DND-41 (cell line): ENCODE measurements at regions not wholly inside any gene's neighbourhood (a gene's known extent, or its start where the extent isn't known, plus 50 kb on each side); places are given as distances from the start of the nearest gene placed in this dataset.

Experiments used
- EZH2 ChIP-seq: IDR thresholded peaks from 3 replicates; pipeline ENCODE4 v1.6.1; 2012; ENCODE audit warnings: borderline replicate concordance, low read depth, mild to moderate bottlenecking, moderate library complexity, low read length, inconsistent platforms; ENCODE audit not compliant: severe bottlenecking
- TF ChIP-seq, protein P1 (sequence below): IDR thresholded peaks from 2 replicates; pipeline ENCODE4 v1.5.1; 2012; ENCODE audit warnings: borderline replicate concordance, low read length, moderate library complexity, mild to moderate bottlenecking; ENCODE audit not compliant: poor library complexity, severe bottlenecking; ENCODE audit errors: extremely low read depth

DNA sequence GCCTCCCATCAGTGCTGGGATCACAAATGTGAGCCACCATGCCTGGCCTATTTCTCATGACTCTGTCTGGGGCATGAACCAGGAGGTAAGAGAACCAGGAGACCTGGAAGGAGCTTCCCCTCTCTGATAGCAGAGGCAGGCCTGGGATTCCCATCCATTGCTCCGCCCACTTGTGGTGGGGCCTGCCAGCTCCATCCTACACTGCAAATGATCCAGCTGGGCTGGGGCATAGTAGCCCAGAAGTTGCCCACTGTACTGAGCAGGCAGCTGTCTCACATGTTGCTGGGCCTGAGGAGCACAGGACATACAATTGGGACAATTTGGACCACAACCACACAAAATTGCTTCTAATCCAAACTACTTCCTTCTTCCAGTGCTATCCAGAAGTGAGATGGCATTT is 91.0 kb downstream of the MARCHF4 start:
- TF ChIP-seq, protein P1, sequence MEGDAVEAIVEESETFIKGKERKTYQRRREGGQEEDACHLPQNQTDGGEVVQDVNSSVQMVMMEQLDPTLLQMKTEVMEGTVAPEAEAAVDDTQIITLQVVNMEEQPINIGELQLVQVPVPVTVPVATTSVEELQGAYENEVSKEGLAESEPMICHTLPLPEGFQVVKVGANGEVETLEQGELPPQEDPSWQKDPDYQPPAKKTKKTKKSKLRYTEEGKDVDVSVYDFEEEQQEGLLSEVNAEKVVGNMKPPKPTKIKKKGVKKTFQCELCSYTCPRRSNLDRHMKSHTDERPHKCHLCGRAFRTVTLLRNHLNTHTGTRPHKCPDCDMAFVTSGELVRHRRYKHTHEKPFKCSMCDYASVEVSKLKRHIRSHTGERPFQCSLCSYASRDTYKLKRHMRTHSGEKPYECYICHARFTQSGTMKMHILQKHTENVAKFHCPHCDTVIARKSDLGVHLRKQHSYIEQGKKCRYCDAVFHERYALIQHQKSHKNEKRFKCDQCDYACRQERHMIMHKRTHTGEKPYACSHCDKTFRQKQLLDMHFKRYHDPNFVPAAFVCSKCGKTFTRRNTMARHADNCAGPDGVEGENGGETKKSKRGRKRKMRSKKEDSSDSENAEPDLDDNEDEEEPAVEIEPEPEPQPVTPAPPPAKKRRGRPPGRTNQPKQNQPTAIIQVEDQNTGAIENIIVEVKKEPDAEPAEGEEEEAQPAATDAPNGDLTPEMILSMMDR = no peak
- no peak for TF ChIP-seq EZH2
